GM23248 (cell line): ENCODE measurements at regions not wholly inside any gene's neighbourhood (a gene's known extent, or its start where the extent isn't known, plus 50 kb on each side); places are given as distances from the start of the nearest gene placed in this dataset.

ENCODE experiments used
- EZH2 ChIP-seq: fragments of 200-600 bp; sonication (generic); IDR thresholded peaks from 2 replicates; pipeline ENCODE4 v1.6.1; 2018; ENCODE audit warnings: antibody characterized with exemption, mild to moderate bottlenecking; ENCODE audit not compliant: insufficient read depth, poor library complexity, severe bottlenecking
- EZH2phosphoT487 ChIP-seq: fragments of 200-600 bp; sonication (generic); IDR thresholded peaks from 2 replicates; pipeline ENCODE4 v1.6.1; 2018; ENCODE audit warnings: antibody characterized with exemption, moderate library complexity, mild to moderate bottlenecking, low read depth; ENCODE audit not compliant: insufficient read depth

DNA sequence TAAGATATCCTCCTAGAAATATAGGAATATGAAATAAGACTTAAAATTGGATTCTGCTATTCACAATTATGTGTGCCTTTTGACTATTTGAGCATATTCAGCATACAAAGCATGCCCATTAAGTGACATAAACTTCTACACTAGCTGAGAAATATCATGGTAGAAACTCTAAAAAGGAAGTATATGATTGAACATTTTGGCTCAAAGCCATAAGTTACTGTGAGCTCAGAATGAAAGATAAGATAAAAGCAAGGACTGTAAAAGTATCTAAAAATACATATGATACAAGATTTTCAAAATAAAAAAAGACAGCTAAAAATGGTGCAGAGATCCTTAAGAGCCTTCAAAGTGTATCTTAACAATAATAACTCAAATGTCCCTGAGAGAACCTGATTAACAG lies 340.5 kb upstream of the SLC39A10 start:
- TF ChIP-seq EZH2 (no peak), EZH2phosphoT487 (no peak)
